NB4 (cell line): ENCODE measurements at regions not wholly inside any gene's neighbourhood (a gene's known extent, or its start where the extent isn't known, plus 50 kb on each side); places are given as distances from the start of the nearest gene placed in this dataset.

Source experiments
- MYC ChIP-seq: IDR thresholded peaks from 2 replicates; pipeline ENCODE4 v1.6.1; 2011; ENCODE audit warnings: low read depth, low read length
- POLR2A ChIP-seq: IDR thresholded peaks from 2 replicates; pipeline ENCODE4 v1.6.1; 2011; ENCODE audit warnings: mild to moderate bottlenecking; ENCODE audit not compliant: insufficient read length; ENCODE audit errors: extremely low read depth
- TF ChIP-seq, protein P1 (sequence below): IDR thresholded peaks from one replicate; pipeline ENCODE4 v1.5.1; 2012; ENCODE audit warnings: low read depth, low read length
- TF ChIP-seq, protein P2 (sequence below): IDR thresholded peaks from 2 replicates; pipeline ENCODE4 v1.6.1; 2011; ENCODE audit warnings: low read depth, low read length

DNA sequence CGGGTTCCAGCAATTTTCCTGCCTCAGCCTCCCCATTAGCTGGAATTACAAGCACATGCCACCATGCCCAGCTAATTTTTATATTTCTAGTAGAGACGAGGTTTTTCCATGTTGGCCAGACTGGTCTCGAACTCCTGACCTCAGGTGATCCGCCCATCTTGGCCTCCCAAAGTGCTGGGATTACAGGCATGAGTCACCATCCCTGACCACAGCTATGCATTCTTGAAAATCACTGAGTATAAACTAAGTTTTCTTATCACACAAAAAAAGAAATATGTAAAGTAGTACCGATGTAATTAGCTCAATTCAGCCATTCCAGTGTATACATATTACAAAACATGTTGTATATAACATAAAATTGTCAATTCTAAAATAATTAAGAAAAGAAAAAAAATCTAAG, 232.7 kb downstream of the MBD2 start:
- TF ChIP-seq, protein P1, sequence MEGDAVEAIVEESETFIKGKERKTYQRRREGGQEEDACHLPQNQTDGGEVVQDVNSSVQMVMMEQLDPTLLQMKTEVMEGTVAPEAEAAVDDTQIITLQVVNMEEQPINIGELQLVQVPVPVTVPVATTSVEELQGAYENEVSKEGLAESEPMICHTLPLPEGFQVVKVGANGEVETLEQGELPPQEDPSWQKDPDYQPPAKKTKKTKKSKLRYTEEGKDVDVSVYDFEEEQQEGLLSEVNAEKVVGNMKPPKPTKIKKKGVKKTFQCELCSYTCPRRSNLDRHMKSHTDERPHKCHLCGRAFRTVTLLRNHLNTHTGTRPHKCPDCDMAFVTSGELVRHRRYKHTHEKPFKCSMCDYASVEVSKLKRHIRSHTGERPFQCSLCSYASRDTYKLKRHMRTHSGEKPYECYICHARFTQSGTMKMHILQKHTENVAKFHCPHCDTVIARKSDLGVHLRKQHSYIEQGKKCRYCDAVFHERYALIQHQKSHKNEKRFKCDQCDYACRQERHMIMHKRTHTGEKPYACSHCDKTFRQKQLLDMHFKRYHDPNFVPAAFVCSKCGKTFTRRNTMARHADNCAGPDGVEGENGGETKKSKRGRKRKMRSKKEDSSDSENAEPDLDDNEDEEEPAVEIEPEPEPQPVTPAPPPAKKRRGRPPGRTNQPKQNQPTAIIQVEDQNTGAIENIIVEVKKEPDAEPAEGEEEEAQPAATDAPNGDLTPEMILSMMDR: no peak
- TF ChIP-seq, protein P2, sequence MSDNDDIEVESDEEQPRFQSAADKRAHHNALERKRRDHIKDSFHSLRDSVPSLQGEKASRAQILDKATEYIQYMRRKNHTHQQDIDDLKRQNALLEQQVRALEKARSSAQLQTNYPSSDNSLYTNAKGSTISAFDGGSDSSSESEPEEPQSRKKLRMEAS: no peak
- TF ChIP-seq POLR2A (no peak), MYC (no peak)
